ENCODE measurements at regions not wholly inside any gene's neighbourhood (a gene's known extent, or its start where the extent isn't known, plus 50 kb on each side); places are given as distances from the start of the nearest gene placed in this dataset.

DNA sequence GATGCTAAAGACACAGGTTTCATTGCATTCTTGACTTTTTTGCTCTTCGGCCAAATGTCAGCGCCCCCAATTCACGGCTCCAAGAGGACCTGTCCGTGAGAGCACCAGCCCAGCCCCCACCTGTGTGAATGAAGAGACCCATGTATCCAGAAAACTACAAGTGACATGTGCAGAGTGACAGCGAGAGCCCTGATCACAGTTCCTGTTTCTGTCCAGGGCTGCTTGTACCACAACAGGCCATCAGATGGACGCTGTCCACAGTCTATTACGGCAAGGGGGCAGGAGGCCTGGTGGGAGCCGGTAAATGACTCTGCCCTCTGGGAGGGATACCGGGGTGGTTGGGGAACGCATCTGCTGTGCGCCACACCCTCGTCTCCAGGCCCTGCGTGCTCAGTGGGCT is 520.9 kb upstream of the ID2 start:
- Histone ChIP-seq H3K36me3 (ENCODE audit: control insufficient read depth in 1 of 2, insufficient read depth in 2 of 2, low read depth in 1 of 2, low read length in 2 of 2) (no peaks in the 10 kb centered on the region), H3K4me2 (ENCODE audit: low read length, poor library complexity, severe bottlenecking) (no peak overlapping the region), H2BK5ac (ENCODE audit: low read depth, low read length, poor library complexity, severe bottlenecking) (no peak overlapping the region), H3K9me3 (ENCODE audit: control insufficient read depth, low read length) (peaks cover 9% of the 10 kb centered on the region), H3K27me3 (ENCODE audit: control insufficient read depth in 1 of 2, insufficient read depth in 1 of 2, low read length in 2 of 2) (no peaks in the 10 kb centered on the region), H3K14ac (ENCODE audit: low read length in 2 of 2) (peak overlapping the region in 1 of 2 experiments; percentile 42), H2BK15ac (ENCODE audit: low read depth, poor library complexity, severe bottlenecking) (no peak overlapping the region), H2BK120ac (ENCODE audit: low read depth, low read length) (no peak overlapping the region), H3K4me3 (ENCODE audit: insufficient read depth in 1 of 2, low read depth in 1 of 2, low read length in 2 of 2) (no peak overlapping the region), H3K27ac (ENCODE audit: low read length, poor library complexity, severe bottlenecking) (no peak overlapping the region), H3K4ac (ENCODE audit: low read depth in 1 of 2, low read length in 2 of 2) (no peak overlapping the region), H4K8ac (ENCODE audit: low read length) (no peak overlapping the region), H3K9ac (ENCODE audit: low read length) (no peak overlapping the region), H3K4me1 (ENCODE audit: control insufficient read depth, insufficient read depth, low read depth, low read length) (peaks cover 15% of the 10 kb centered on the region), H3K79me1 (replicated peaks; ENCODE audit: low read length, poor library complexity, severe bottlenecking) (no peaks in the 10 kb centered on the region), H3K18ac (ENCODE audit: low read depth in 1 of 2, low read length in 2 of 2) (peak overlapping the region in 1 of 2 experiments; percentile 28), H4K91ac (ENCODE audit: low read length) (peak overlapping the region; percentile 18), H2AK5ac (ENCODE audit: low read length, severe bottlenecking) (peak overlapping the region; percentile 53), H2AFZ (ENCODE audit: low read depth, low read length) (no peak overlapping the region), H3K23ac (ENCODE audit: low read length in 2 of 2) (peak overlapping the region in 1 of 2 experiments; percentile 32), H2BK12ac (ENCODE audit: low read length in 2 of 2) (peak overlapping the region in 1 of 2 experiments; percentile 79)
- 96% methylated on average over 13 of the region's 13 CpGs for WGBS
- no peak for DNase-seq

DNA sequence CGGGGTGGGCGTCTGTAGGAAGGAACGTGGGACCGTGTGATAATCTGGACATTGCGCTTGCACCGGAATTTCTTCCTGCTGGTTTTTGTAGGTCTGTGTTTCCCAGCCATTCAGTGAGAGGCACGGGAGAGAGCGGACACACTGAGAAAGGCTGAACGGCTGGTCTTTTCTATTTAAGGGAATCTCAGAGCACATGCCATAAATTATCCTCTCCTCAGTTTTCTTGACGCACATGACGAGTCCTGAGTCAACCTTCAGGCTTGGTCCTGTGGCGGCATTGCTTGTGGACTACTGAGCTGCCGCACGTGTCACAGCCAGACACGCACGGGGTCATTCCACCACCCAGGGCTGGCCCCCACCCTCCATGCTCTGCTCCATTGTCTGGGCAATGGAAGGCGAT is 519.3 kb upstream of the ID2 start:
- Histone ChIP-seq H3K18ac (ENCODE audit: low read depth in 1 of 2, low read length in 2 of 2) (peak overlapping the region in 1 of 2 experiments; percentile 95), H2BK5ac (ENCODE audit: low read depth, low read length, poor library complexity, severe bottlenecking) (no peak overlapping the region), H2AK5ac (ENCODE audit: low read length, severe bottlenecking) (no peak overlapping the region), H3K9me3 (ENCODE audit: control insufficient read depth, low read length) (peaks cover 3% of the 10 kb centered on the region), H3K4me3 (ENCODE audit: insufficient read depth in 1 of 2, low read depth in 1 of 2, low read length in 2 of 2) (no peak overlapping the region), H2AFZ (ENCODE audit: low read depth, low read length) (peak overlapping the region; percentile 65), H3K9ac (ENCODE audit: low read length) (no peak overlapping the region), H3K79me1 (replicated peaks; ENCODE audit: low read length, poor library complexity, severe bottlenecking) (no peaks in the 10 kb centered on the region), H3K27me3 (ENCODE audit: control insufficient read depth in 1 of 2, insufficient read depth in 1 of 2, low read length in 2 of 2) (no peaks in the 10 kb centered on the region), H3K14ac (ENCODE audit: low read length in 2 of 2) (peak overlapping the region in 1 of 2 experiments; percentile 70), H3K36me3 (ENCODE audit: control insufficient read depth in 1 of 2, insufficient read depth in 2 of 2, low read depth in 1 of 2, low read length in 2 of 2) (no peaks in the 10 kb centered on the region), H3K4me2 (ENCODE audit: low read length, poor library complexity, severe bottlenecking) (no peak overlapping the region), H3K23ac (ENCODE audit: low read length in 2 of 2) (no peak overlapping the region), H2BK12ac (ENCODE audit: low read length in 2 of 2) (peak overlapping the region in 1 of 2 experiments; percentile 59), H4K8ac (ENCODE audit: low read length) (no peak overlapping the region), H3K4ac (ENCODE audit: low read depth in 1 of 2, low read length in 2 of 2) (no peak overlapping the region), H3K4me1 (ENCODE audit: control insufficient read depth, insufficient read depth, low read depth, low read length) (peaks cover 15% of the 10 kb centered on the region), H2BK15ac (ENCODE audit: low read depth, poor library complexity, severe bottlenecking) (no peak overlapping the region), H2BK120ac (ENCODE audit: low read depth, low read length) (no peak overlapping the region), H3K27ac (ENCODE audit: low read length, poor library complexity, severe bottlenecking) (no peak overlapping the region), H4K91ac (ENCODE audit: low read length) (no peak overlapping the region)
- WGBS = 36% methylated on average over 17 of the region's 17 CpGs
- peak; percentile 87 for DNase-seq

DNA sequence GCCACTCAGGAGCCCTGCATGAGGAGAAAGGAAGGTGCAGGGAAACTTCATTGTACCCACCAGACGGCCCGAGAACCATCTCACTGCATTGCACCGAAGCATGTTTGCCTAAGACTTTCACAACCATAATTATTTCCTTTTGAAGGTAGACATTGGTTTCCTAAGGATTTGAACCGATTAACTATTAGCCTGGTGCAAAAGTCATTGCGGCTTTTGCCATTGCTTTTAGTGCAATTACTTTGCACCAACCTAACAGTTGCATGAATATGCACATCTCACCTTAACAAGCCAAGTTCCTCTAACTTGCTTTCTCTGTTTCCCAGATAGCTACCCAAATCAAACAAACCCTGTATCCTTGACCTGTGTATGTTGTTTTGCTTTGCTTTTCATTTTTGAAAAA is 516.3 kb upstream of the ID2 start:
- no peak overlapping the region for H3K4ac ChIP-seq (ENCODE audit: low read depth in 1 of 2, low read length in 2 of 2)
- no peak overlapping the region for H4K8ac ChIP-seq (ENCODE audit: low read length)
- no peaks in the 10 kb centered on the region for H3K27me3 ChIP-seq (ENCODE audit: control insufficient read depth in 1 of 2, insufficient read depth in 1 of 2, low read length in 2 of 2)
- H3K79me1 ChIP-seq (replicated peaks; ENCODE audit: low read length, poor library complexity, severe bottlenecking) = no peaks in the 10 kb centered on the region
- no peak overlapping the region for H3K9ac ChIP-seq (ENCODE audit: low read length)
- no peak overlapping the region for H3K23ac ChIP-seq (ENCODE audit: low read length in 2 of 2)
- H2AK5ac ChIP-seq (ENCODE audit: low read length, severe bottlenecking) = no peak overlapping the region
- H3K4me3 ChIP-seq (ENCODE audit: insufficient read depth in 1 of 2, low read depth in 1 of 2, low read length in 2 of 2) = no peak overlapping the region
- H3K4me2 ChIP-seq (ENCODE audit: low read length, poor library complexity, severe bottlenecking) = no peak overlapping the region
- H2BK15ac ChIP-seq (ENCODE audit: low read depth, poor library complexity, severe bottlenecking) = no peak overlapping the region
- no peak overlapping the region for H2BK120ac ChIP-seq (ENCODE audit: low read depth, low read length)
- WGBS = 95% methylated on average over 5 of the region's 5 CpGs
- no peak overlapping the region for H4K91ac ChIP-seq (ENCODE audit: low read length)
- peaks cover 8% of the 10 kb centered on the region for H3K4me1 ChIP-seq (ENCODE audit: control insufficient read depth, insufficient read depth, low read depth, low read length)
- no peaks in the 10 kb centered on the region for H3K9me3 ChIP-seq (ENCODE audit: control insufficient read depth, low read length)
- H3K27ac ChIP-seq (ENCODE audit: low read length, poor library complexity, severe bottlenecking) = no peak overlapping the region
- no peak overlapping the region for H2AFZ ChIP-seq (ENCODE audit: low read depth, low read length)
- no peak overlapping the region for H3K18ac ChIP-seq (ENCODE audit: low read depth in 1 of 2, low read length in 2 of 2)
- no peak for DNase-seq
- no peak overlapping the region for H2BK5ac ChIP-seq (ENCODE audit: low read depth, low read length, poor library complexity, severe bottlenecking)
- no peak overlapping the region for H3K14ac ChIP-seq (ENCODE audit: low read length in 2 of 2)
- no peak overlapping the region for H2BK12ac ChIP-seq (ENCODE audit: low read length in 2 of 2)
- H3K36me3 ChIP-seq (ENCODE audit: control insufficient read depth in 1 of 2, insufficient read depth in 2 of 2, low read depth in 1 of 2, low read length in 2 of 2) = no peaks in the 10 kb centered on the region

DNA sequence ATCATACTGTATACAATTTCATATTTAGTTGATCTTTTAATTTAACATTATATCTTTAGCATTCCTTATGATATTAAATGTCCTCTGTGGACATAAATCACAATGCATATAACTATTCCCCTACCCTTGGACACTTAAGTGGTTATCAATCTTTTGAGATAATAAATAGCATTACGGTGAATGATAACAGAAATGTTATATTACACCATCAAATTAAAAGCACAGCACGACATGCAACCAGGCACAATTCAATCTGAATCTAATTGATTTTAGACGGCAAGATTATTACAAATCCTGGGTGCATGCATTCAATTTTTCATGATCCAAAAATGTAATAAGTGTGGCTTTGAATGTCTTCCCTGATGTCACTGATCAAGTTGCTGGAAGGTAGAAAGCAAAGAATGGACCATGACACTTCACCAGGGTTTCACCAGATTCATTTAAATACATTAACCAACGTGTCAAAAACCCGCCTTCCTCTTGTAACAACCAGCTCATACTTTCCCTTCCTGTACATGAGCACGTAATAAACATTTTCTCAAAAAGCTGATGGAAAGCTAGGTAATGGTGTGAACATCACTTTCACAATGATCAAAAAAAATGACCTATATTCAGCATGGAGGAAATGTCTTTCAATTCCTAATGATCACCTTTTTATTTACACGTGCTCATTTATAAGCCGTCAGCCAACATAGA is 513.7 kb upstream of the ID2 start:
- no peak for DNase-seq
- H3K4me2 ChIP-seq (ENCODE audit: low read length, poor library complexity, severe bottlenecking) = no peak overlapping the region
- peaks cover 7% of the 10 kb centered on the region for H3K4me1 ChIP-seq (ENCODE audit: control insufficient read depth, insufficient read depth, low read depth, low read length)
- no peak overlapping the region for H3K27ac ChIP-seq (ENCODE audit: low read length, poor library complexity, severe bottlenecking)
- H4K91ac ChIP-seq (ENCODE audit: low read length) = no peak overlapping the region
- no peak overlapping the region for H3K4me3 ChIP-seq (ENCODE audit: insufficient read depth in 1 of 2, low read depth in 1 of 2, low read length in 2 of 2)
- no peak overlapping the region for H3K4ac ChIP-seq (ENCODE audit: low read depth in 1 of 2, low read length in 2 of 2)
- no peak overlapping the region for H2BK120ac ChIP-seq (ENCODE audit: low read depth, low read length)
- no peak overlapping the region for H3K18ac ChIP-seq (ENCODE audit: low read depth in 1 of 2, low read length in 2 of 2)
- H2AFZ ChIP-seq (ENCODE audit: low read depth, low read length) = no peak overlapping the region
- no peak overlapping the region for H2BK5ac ChIP-seq (ENCODE audit: low read depth, low read length, poor library complexity, severe bottlenecking)
- H2AK5ac ChIP-seq (ENCODE audit: low read length, severe bottlenecking) = no peak overlapping the region
- no peaks in the 10 kb centered on the region for H3K9me3 ChIP-seq (ENCODE audit: control insufficient read depth, low read length)
- H3K23ac ChIP-seq (ENCODE audit: low read length in 2 of 2) = no peak overlapping the region
- 98% methylated on average over 6 of the region's 8 CpGs for WGBS
- H3K36me3 ChIP-seq (ENCODE audit: control insufficient read depth in 1 of 2, insufficient read depth in 2 of 2, low read depth in 1 of 2, low read length in 2 of 2) = no peaks in the 10 kb centered on the region
- no peaks in the 10 kb centered on the region for H3K27me3 ChIP-seq (ENCODE audit: control insufficient read depth in 1 of 2, insufficient read depth in 1 of 2, low read length in 2 of 2)
- no peak overlapping the region for H2BK15ac ChIP-seq (ENCODE audit: low read depth, poor library complexity, severe bottlenecking)
- no peak overlapping the region for H4K8ac ChIP-seq (ENCODE audit: low read length)
- no peak overlapping the region for H2BK12ac ChIP-seq (ENCODE audit: low read length in 2 of 2)
- H3K79me1 ChIP-seq (replicated peaks; ENCODE audit: low read length, poor library complexity, severe bottlenecking) = no peaks in the 10 kb centered on the region
- H3K14ac ChIP-seq (ENCODE audit: low read length in 2 of 2) = no peak overlapping the region
- no peak overlapping the region for H3K9ac ChIP-seq (ENCODE audit: low read length)

All from mesenchymal stem cell (in vitro differentiated cells and primary cell).